ENCODE measurements at regions not wholly inside any gene's neighbourhood (a gene's known extent, or its start where the extent isn't known, plus 50 kb on each side); places are given as distances from the start of the nearest gene placed in this dataset.

DNA sequence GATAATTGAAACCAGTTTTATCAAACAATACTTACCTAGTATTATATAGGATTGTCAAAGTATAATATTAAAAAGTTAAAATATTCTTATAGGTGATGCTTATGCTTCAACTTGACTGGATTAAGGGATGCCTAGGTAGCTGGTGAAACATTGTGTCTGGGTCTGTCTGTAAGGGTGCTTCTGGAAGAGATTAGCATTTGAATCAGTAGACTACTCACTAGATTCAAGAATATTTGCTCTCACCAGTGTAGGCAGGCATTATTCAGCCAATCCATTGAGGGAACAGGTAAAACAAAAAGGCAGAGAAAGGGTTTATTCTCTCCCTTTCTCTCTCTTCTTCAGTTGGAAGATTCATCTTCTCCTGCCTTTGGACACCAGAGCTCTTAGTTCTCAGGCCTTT lies 486.8 kb upstream of the GOLIM4 start:
- peak overlapping the region; percentile 26; the same call in 1 of the 2 replicates for H3K4me2 ChIP-seq
- no peak overlapping the region; the same call in 1 of the 2 replicates for H2AFZ ChIP-seq
- no peaks in the 10 kb centered on the region for H3F3A ChIP-seq (replicated peaks; ENCODE audit: low read depth)
- Mint-ChIP-seq H3K36me3 (ENCODE audit: low read depth) (no peaks in the 10 kb centered on the region), H3K4me3 (no peak overlapping the region), H3K27me3 (ENCODE audit: insufficient read depth, low read depth, poor library complexity) (no peaks in the 10 kb centered on the region), H3K4me1 (peaks cover 40% of the 10 kb centered on the region), H3K27ac (peak overlapping the region; percentile 76), H3K9me3 (no peaks in the 10 kb centered on the region; the same call in 2 of the 3 replicates)
- H3K36me3 ChIP-seq (ENCODE audit: insufficient read depth): no peaks in the 10 kb centered on the region
- peak; percentile 84 for ATAC-seq
- H3K27ac ChIP-seq (ENCODE audit: low read depth): no peak overlapping the region
- H3K4me3 ChIP-seq: no peak overlapping the region
- no peaks in the 10 kb centered on the region for H3K9me2 ChIP-seq (ENCODE audit: insufficient read depth)
- H3K27me3 ChIP-seq (ENCODE audit: insufficient read depth): no peaks in the 10 kb centered on the region
- no peaks in the 10 kb centered on the region for H3K79me2 ChIP-seq (replicated peaks; ENCODE audit: insufficient read depth)
- TF ChIP-seq EZH2phosphoT487 (IDR thresholded peaks at IDR 0.05; ENCODE audit: unreplicated experiment): no peak
- TF ChIP-seq, protein P1, sequence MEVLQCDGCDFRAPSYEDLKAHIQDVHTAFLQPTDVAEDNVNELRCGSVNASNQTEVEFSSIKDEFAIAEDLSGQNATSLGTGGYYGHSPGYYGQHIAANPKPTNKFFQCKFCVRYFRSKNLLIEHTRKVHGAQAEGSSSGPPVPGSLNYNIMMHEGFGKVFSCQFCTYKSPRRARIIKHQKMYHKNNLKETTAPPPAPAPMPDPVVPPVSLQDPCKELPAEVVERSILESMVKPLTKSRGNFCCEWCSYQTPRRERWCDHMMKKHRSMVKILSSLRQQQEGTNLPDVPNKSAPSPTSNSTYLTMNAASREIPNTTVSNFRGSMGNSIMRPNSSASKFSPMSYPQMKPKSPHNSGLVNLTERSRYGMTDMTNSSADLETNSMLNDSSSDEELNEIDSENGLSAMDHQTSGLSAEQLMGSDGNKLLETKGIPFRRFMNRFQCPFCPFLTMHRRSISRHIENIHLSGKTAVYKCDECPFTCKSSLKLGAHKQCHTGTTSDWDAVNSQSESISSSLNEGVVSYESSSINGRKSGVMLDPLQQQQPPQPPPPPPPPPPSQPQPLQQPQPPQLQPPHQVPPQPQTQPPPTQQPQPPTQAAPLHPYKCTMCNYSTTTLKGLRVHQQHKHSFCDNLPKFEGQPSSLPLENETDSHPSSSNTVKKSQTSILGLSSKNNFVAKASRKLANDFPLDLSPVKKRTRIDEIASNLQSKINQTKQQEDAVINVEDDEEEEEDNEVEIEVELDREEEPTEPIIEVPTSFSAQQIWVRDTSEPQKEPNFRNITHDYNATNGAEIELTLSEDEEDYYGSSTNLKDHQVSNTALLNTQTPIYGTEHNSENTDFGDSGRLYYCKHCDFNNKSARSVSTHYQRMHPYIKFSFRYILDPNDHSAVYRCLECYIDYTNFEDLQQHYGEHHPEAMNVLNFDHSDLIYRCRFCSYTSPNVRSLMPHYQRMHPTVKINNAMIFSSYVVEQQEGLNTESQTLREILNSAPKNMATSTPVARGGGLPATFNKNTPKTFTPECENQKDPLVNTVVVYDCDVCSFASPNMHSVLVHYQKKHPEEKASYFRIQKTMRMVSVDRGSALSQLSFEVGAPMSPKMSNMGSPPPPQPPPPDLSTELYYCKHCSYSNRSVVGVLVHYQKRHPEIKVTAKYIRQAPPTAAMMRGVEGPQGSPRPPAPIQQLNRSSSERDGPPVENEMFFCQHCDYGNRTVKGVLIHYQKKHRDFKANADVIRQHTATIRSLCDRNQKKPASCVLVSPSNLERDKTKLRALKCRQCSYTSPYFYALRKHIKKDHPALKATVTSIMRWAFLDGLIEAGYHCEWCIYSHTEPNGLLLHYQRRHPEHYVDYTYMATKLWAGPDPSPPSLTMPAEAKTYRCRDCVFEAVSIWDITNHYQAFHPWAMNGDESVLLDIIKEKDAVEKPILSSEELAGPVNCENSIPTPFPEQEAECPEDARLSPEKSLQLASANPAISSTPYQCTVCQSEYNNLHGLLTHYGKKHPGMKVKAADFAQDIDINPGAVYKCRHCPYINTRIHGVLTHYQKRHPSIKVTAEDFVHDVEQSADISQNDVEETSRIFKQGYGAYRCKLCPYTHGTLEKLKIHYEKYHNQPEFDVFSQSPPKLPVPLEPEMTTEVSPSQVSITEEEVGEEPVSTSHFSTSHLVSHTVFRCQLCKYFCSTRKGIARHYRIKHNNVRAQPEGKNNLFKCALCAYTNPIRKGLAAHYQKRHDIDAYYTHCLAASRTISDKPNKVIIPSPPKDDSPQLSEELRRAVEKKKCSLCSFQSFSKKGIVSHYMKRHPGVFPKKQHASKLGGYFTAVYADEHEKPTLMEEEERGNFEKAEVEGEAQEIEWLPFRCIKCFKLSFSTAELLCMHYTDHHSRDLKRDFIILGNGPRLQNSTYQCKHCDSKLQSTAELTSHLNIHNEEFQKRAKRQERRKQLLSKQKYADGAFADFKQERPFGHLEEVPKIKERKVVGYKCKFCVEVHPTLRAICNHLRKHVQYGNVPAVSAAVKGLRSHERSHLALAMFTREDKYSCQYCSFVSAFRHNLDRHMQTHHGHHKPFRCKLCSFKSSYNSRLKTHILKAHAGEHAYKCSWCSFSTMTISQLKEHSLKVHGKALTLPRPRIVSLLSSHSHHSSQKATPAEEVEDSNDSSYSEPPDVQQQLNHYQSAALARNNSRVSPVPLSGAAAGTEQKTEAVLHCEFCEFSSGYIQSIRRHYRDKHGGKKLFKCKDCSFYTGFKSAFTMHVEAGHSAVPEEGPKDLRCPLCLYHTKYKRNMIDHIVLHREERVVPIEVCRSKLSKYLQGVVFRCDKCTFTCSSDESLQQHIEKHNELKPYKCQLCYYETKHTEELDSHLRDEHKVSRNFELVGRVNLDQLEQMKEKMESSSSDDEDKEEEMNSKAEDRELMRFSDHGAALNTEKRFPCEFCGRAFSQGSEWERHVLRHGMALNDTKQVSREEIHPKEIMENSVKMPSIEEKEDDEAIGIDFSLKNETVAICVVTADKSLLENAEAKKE (CRISPR knock-in tag; IDR thresholded peaks at IDR 0.05): no peak
- H3K4me1 ChIP-seq (ENCODE audit: insufficient read depth): peaks cover 35% of the 10 kb centered on the region
- no peaks in the 10 kb centered on the region for H4K20me1 ChIP-seq (replicated peaks; ENCODE audit: insufficient read depth)
- peak; percentile 40 for DNase-seq (ENCODE audit: low spot score)

DNA sequence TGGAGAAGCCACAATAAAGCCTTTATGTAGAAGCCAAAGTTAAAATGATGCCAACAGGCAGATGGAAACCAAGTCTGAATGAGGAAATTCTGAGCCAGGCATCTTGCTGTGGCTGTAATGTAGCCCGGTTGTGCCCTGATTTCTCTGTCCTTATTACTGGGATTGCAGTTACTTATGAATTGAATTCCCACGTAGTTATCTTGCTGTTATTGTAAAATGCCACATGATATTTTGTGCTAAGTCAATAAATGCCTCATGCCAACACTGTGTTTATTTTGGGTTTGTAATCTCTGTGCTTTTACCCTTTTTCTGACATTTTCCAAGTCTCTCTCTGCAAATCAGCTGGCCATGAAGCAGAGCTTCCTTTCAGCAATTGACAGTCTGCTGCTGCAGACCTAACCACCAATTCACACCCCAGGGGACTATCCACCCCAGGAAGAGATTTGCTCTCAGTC lies 486.1 kb upstream of the GOLIM4 start:
- Histone ChIP-seq H3K4me2 (0 out of 2 replicates have a peak overlapping the region, but pooled peaks have one; percentile 10), H2AFZ (no peak overlapping the region), H3K36me3 (ENCODE audit: insufficient read depth) (no peaks in the 10 kb centered on the region), H3K4me1 (ENCODE audit: insufficient read depth) (peaks cover 35% of the 10 kb centered on the region), H3F3A (replicated peaks; ENCODE audit: low read depth) (no peaks in the 10 kb centered on the region), H3K4me3 (no peak overlapping the region), H3K27ac (ENCODE audit: low read depth) (peak overlapping the region; percentile 13; the same call in 1 of the 2 replicates), H3K27me3 (ENCODE audit: insufficient read depth) (no peaks in the 10 kb centered on the region), H4K20me1 (replicated peaks; ENCODE audit: insufficient read depth) (no peaks in the 10 kb centered on the region), H3K9me2 (ENCODE audit: insufficient read depth) (no peaks in the 10 kb centered on the region), H3K79me2 (replicated peaks; ENCODE audit: insufficient read depth) (no peaks in the 10 kb centered on the region)
- Mint-ChIP-seq H3K4me1 (peaks cover 40% of the 10 kb centered on the region), H3K36me3 (ENCODE audit: low read depth) (no peaks in the 10 kb centered on the region), H3K27me3 (ENCODE audit: insufficient read depth, low read depth, poor library complexity) (no peaks in the 10 kb centered on the region), H3K9me3 (no peaks in the 10 kb centered on the region; the same call in 2 of the 3 replicates), H3K27ac (peak overlapping the region; percentile 31), H3K4me3 (no peak overlapping the region)
- peak; percentile 34 for DNase-seq (ENCODE audit: low spot score)
- ATAC-seq: peak; percentile 88
- TF ChIP-seq, protein P1 (CRISPR knock-in tag; IDR thresholded peaks at IDR 0.05): no peak
- TF ChIP-seq ZNF114 (CRISPR knock-in tag; IDR thresholded peaks at IDR 0.05): no peak

Data from GM23338 (cell line).